GM23338 (cell line): ENCODE measurements at regions not wholly inside any gene's neighbourhood (a gene's known extent, or its start where the extent isn't known, plus 50 kb on each side); places are given as distances from the start of the nearest gene placed in this dataset.

ENCODE experiments used
- ATAC-seq: fragments of 200-7000 bp; cut with Tn5 transposase; 3 replicates; pipeline ENCODE4 v1.9.1; 2020
- DNase-seq: peaks from one replicate; pipeline ENCODE4 v3.0.0-alpha.2; 2015; ENCODE audit warnings: low spot score
- H2AFZ ChIP-seq: fragments of 200-600 bp; sonication (generic); 2 replicates; pipeline ENCODE4 v1.8.0; 2016; ENCODE audit warnings: antibody characterized with exemption, mild to moderate bottlenecking, moderate library complexity
- H3F3A ChIP-seq: fragments of 200-600 bp; sonication (generic); replicated peaks from 2 replicates; pipeline ENCODE4 v1.8.0; 2017; ENCODE audit warnings: antibody characterized with exemption, mixed run types, low read depth
- H3K27ac ChIP-seq: fragments of 200-600 bp; sonication (generic); 2 replicates; pipeline ENCODE4 v1.6.1; 2016; ENCODE audit warnings: low read depth
- H3K27me3 ChIP-seq: fragments of 200-600 bp; sonication (generic); 2 replicates; pipeline ENCODE4 v1.8.0; 2016; ENCODE audit warnings: mild to moderate bottlenecking, mixed run types, moderate library complexity; ENCODE audit not compliant: insufficient read depth
- H3K36me3 ChIP-seq: fragments of 200-600 bp; sonication (generic); 2 replicates; pipeline ENCODE4 v1.8.0; 2016; ENCODE audit warnings: mild to moderate bottlenecking; ENCODE audit not compliant: insufficient read depth
- H3K4me1 ChIP-seq: fragments of 200-600 bp; sonication (generic); 2 replicates; pipeline ENCODE4 v1.8.0; 2016; ENCODE audit warnings: mild to moderate bottlenecking, moderate library complexity; ENCODE audit not compliant: insufficient read depth
- H3K4me2 ChIP-seq: fragments of 200-600 bp; sonication (generic); 2 replicates; pipeline ENCODE4 v1.7.1; 2017; ENCODE audit warnings: mixed run types
- H3K4me3 ChIP-seq: fragments of 200-600 bp; sonication (generic); 2 replicates; pipeline ENCODE4 v1.6.1; 2016; ENCODE audit warnings: mixed run types
- H3K79me2 ChIP-seq: fragments of 200-600 bp; sonication (generic); replicated peaks from 2 replicates; pipeline ENCODE4 v1.8.0; 2017; ENCODE audit warnings: mild to moderate bottlenecking; ENCODE audit not compliant: insufficient read depth
- H3K9me2 ChIP-seq: fragments of 200-600 bp; sonication (generic); 2 replicates; pipeline ENCODE4 v1.8.0; 2017; ENCODE audit not compliant: insufficient read depth
- H4K20me1 ChIP-seq: fragments of 200-600 bp; sonication (generic); replicated peaks from 2 replicates; pipeline ENCODE4 v1.8.0; 2017; ENCODE audit warnings: mild to moderate bottlenecking; ENCODE audit not compliant: insufficient read depth
- H3K27ac Mint-ChIP-seq: 2 replicates; pipeline ENCODE4 v1.8.0; 2020; ENCODE audit warnings: inconsistent platforms, mild to moderate bottlenecking, moderate library complexity, mixed read lengths
- H3K27me3 Mint-ChIP-seq: 3 replicates; pipeline ENCODE4 v1.8.0; 2022; ENCODE audit warnings: low read depth, mild to moderate bottlenecking, moderate library complexity, mixed read lengths, inconsistent platforms; ENCODE audit not compliant: insufficient read depth, poor library complexity
- H3K36me3 Mint-ChIP-seq: 3 replicates; pipeline ENCODE4 v1.8.0; 2021; ENCODE audit warnings: low read depth, mild to moderate bottlenecking, inconsistent platforms, moderate library complexity, mixed read lengths
- H3K4me1 Mint-ChIP-seq: 3 replicates; pipeline ENCODE4 v1.8.0; 2020; ENCODE audit warnings: mild to moderate bottlenecking, inconsistent platforms, mixed read lengths
- H3K4me3 Mint-ChIP-seq: 3 replicates; pipeline ENCODE4 v1.8.0; 2021; ENCODE audit warnings: moderate library complexity, mild to moderate bottlenecking, inconsistent platforms, mixed read lengths
- H3K9me3 Mint-ChIP-seq: 3 replicates; pipeline ENCODE4 v1.8.0; 2020; ENCODE audit warnings: moderate library complexity, mild to moderate bottlenecking, inconsistent platforms, mixed read lengths
- CTCF ChIP-seq, 2 experiments: fragments of 200-600 bp in 1 of 2; sonication (generic) in 1 of 2; conservative IDR thresholded peaks; 2 replicates each; pipeline versions ENCODE4 v1.5.1 to v1.6.1; 2016 to 2017; ENCODE audit warnings: antibody characterized with exemption in 2 of 2, low read depth in 2 of 2, mild to moderate bottlenecking in 2 of 2, moderate library complexity in 1 of 2
- ETS1 ChIP-seq: IDR thresholded peaks from 2 replicates; pipeline ENCODE4 v1.6.1; 2016; ENCODE audit warnings: antibody characterized with exemption
- POLR2AphosphoS5 ChIP-seq: IDR thresholded peaks from 2 replicates; pipeline ENCODE4 v1.6.1; 2016; ENCODE audit warnings: antibody characterized with exemption, low read depth
- ZNF114 ChIP-seq: fragments of 250-450 bp; sonication (Bioruptor Pico); IDR thresholded peaks from 2 replicates; pipeline ENCODE4 v1.5.0; 2020; ENCODE audit warnings: mild to moderate bottlenecking, moderate library complexity
- ZNF462 ChIP-seq: fragments of 250-450 bp; sonication (Bioruptor Pico); IDR thresholded peaks from 2 replicates; pipeline ENCODE4 v1.5.0; 2020; ENCODE audit warnings: mild to moderate bottlenecking, moderate library complexity

- Mint-ChIP-seq H3K36me3 (no peaks in the 10 kb centered on the region), H3K9me3 (no peaks in the 10 kb centered on the region), H3K27ac (no peak overlapping the region), H3K4me1 (peaks cover 18% of the 10 kb centered on the region), H3K27me3 (peaks cover 4% of the 10 kb centered on the region), H3K4me3 (no peak overlapping the region)
- Histone ChIP-seq H3F3A (no peaks in the 10 kb centered on the region), H3K79me2 (no peaks in the 10 kb centered on the region), H3K4me3 (no peak overlapping the region), H3K36me3 (no peaks in the 10 kb centered on the region), H3K4me1 (peaks cover 17% of the 10 kb centered on the region), H3K9me2 (peaks cover 19% of the 10 kb centered on the region; the same call in 1 of the 2 replicates), H3K27me3 (no peaks in the 10 kb centered on the region), H2AFZ (no peak overlapping the region), H3K27ac (no peak overlapping the region), H4K20me1 (no peaks in the 10 kb centered on the region), H3K4me2 (no peak overlapping the region)
- ATAC-seq = no peak
- TF ChIP-seq ZNF462 (CRISPR knock-in tag) (no peak), CTCF (conservative IDR thresholded peaks at IDR 0.05; ENCODE audit: low read depth in 2 of 2) (no peak), ETS1 (no peak), POLR2AphosphoS5 (no peak), ZNF114 (no peak)
- DNase-seq = no peak
Observed at GRCh38 chr20:21014528-21014927, 91.6 kb downstream of the LINC00237 start.
